WTC11 (cell line): ENCODE measurements at regions not wholly inside any gene's neighbourhood (a gene's known extent, or its start where the extent isn't known, plus 50 kb on each side); places are given as distances from the start of the nearest gene placed in this dataset.

Experiments used
- TF ChIP-seq, protein P1 (sequence below): fragments of 200-600 bp; IDR thresholded peaks from 2 replicates; pipeline ENCODE4 v1.8.0; 2022; ENCODE audit warnings: antibody characterized with exemption
- TF ChIP-seq, protein P2 (sequence below): sonication (generic); formaldehyde crosslinking; IDR thresholded peaks from 2 replicates; pipeline ENCODE4 v1.8.0; 2022; ENCODE audit warnings: mild to moderate bottlenecking, missing genetic modification reagents
- TF ChIP-seq, protein P3 (sequence below): sonication (generic); formaldehyde crosslinking; IDR thresholded peaks from 2 replicates; pipeline ENCODE4 v1.8.0; 2022; ENCODE audit warnings: mild to moderate bottlenecking, missing genetic modification reagents

DNA sequence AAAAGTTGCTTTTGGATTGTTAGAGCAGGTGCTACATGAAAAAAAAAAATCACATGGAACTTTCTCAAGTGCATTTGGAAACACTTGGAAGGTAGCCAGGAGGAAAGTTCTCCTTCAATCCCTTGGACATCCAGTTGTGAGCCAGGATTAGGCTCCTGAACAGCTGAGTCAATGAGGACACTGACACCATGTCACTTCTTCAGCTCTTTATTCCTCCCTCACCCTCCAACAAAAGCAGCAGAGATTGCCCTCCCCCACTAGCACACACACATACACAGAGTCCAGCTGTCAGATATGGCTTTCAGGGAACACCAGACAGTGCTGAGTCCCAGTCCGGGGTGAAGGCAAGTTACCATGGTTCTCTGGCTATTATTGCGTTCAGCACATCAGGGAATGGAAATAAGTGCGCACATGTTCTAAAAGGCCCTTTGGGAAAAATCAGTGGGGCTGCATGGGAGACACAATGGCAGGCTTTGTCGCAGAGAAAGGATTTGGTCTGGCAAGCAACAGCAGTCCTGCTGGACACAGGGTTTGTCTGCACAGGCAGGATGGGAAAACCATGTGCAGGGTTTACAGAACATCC, 124.7 kb upstream of the MARCKS start:
- TF ChIP-seq, protein P1, sequence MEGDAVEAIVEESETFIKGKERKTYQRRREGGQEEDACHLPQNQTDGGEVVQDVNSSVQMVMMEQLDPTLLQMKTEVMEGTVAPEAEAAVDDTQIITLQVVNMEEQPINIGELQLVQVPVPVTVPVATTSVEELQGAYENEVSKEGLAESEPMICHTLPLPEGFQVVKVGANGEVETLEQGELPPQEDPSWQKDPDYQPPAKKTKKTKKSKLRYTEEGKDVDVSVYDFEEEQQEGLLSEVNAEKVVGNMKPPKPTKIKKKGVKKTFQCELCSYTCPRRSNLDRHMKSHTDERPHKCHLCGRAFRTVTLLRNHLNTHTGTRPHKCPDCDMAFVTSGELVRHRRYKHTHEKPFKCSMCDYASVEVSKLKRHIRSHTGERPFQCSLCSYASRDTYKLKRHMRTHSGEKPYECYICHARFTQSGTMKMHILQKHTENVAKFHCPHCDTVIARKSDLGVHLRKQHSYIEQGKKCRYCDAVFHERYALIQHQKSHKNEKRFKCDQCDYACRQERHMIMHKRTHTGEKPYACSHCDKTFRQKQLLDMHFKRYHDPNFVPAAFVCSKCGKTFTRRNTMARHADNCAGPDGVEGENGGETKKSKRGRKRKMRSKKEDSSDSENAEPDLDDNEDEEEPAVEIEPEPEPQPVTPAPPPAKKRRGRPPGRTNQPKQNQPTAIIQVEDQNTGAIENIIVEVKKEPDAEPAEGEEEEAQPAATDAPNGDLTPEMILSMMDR, result no peak
- TF ChIP-seq, protein P2, sequence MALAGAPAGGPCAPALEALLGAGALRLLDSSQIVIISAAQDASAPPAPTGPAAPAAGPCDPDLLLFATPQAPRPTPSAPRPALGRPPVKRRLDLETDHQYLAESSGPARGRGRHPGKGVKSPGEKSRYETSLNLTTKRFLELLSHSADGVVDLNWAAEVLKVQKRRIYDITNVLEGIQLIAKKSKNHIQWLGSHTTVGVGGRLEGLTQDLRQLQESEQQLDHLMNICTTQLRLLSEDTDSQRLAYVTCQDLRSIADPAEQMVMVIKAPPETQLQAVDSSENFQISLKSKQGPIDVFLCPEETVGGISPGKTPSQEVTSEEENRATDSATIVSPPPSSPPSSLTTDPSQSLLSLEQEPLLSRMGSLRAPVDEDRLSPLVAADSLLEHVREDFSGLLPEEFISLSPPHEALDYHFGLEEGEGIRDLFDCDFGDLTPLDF (CRISPR knock-in tag), result no peak
- TF ChIP-seq, protein P3, sequence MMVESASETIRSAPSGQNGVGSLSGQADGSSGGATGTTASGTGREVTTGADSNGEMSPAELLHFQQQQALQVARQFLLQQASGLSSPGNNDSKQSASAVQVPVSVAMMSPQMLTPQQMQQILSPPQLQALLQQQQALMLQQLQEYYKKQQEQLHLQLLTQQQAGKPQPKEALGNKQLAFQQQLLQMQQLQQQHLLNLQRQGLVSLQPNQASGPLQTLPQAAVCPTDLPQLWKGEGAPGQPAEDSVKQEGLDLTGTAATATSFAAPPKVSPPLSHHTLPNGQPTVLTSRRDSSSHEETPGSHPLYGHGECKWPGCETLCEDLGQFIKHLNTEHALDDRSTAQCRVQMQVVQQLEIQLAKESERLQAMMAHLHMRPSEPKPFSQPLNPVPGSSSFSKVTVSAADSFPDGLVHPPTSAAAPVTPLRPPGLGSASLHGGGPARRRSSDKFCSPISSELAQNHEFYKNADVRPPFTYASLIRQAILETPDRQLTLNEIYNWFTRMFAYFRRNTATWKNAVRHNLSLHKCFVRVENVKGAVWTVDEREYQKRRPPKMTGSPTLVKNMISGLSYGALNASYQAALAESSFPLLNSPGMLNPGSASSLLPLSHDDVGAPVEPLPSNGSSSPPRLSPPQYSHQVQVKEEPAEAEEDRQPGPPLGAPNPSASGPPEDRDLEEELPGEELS (CRISPR knock-in tag), result no peak
